H1 (cell line): ENCODE measurements at regions not wholly inside any gene's neighbourhood (a gene's known extent, or its start where the extent isn't known, plus 50 kb on each side); places are given as distances from the start of the nearest gene placed in this dataset.

Source experiments
- CHD2 ChIP-seq: IDR thresholded peaks from 2 replicates; pipeline ENCODE4 v1.6.1; 2012; ENCODE audit warnings: low read length, improper control_type of control experiment
- CTBP2 ChIP-seq: IDR thresholded peaks from 2 replicates; pipeline ENCODE4 v1.7.0; 2011; ENCODE audit warnings: borderline replicate concordance, mild to moderate bottlenecking, moderate library complexity, mixed read lengths, low read length; ENCODE audit not compliant: insufficient read depth, insufficient read length
- GTF2F1 ChIP-seq: IDR thresholded peaks from 2 replicates; pipeline ENCODE4 v1.6.1; 2012; ENCODE audit warnings: low read depth, low read length, improper control_type of control experiment, borderline replicate concordance
- HDAC2 ChIP-seq, 2 experiments: fragments of 300-600 bp in 1 of 2; sonication (generic) in 1 of 2; IDR thresholded peaks; 2 replicates each; pipeline ENCODE4 v1.6.1; 2011 to 2012; ENCODE audit warnings: low read depth in 2 of 2, low read length in 2 of 2, mild to moderate bottlenecking in 2 of 2, moderate library complexity in 2 of 2, borderline replicate concordance in 1 of 2, inconsistent platforms in 1 of 2
- NRF1 ChIP-seq: IDR thresholded peaks from 2 replicates; pipeline ENCODE4 v1.6.1; 2011; ENCODE audit warnings: mild to moderate bottlenecking, low read depth, low read length, improper control_type of control experiment
- RAD21 ChIP-seq, 2 experiments: IDR thresholded peaks in 1 of 2; conservative IDR thresholded peaks in 1 of 2; 2 replicates each; pipeline ENCODE4 v1.6.1; 2011; ENCODE audit warnings: low read depth in 2 of 2, low read length in 2 of 2, improper control_type of control experiment in 1 of 2, inconsistent platforms in 1 of 2, mild to moderate bottlenecking in 1 of 2, moderate library complexity in 1 of 2
- SIX5 ChIP-seq: IDR thresholded peaks from 2 replicates; pipeline ENCODE4 v1.6.1; 2011; ENCODE audit warnings: mild to moderate bottlenecking, low read depth, low read length
- TAF1 ChIP-seq: IDR thresholded peaks from 2 replicates; pipeline ENCODE4 v1.6.1; 2011; ENCODE audit warnings: mild to moderate bottlenecking, low read depth, low read length
- TEAD4 ChIP-seq: IDR thresholded peaks from 2 replicates; pipeline ENCODE4 v1.6.1; 2012; ENCODE audit warnings: low read depth, low read length, inconsistent platforms, mixed read lengths
- YY1 ChIP-seq: IDR thresholded peaks from 2 replicates; pipeline ENCODE4 v1.6.1; 2011; ENCODE audit warnings: low read depth, mild to moderate bottlenecking, low read length
- ZNF274 ChIP-seq: IDR thresholded peaks from 2 replicates; pipeline ENCODE4 v1.7.0; 2012; ENCODE audit warnings: low read length, borderline replicate concordance; ENCODE audit errors: extremely low read depth
- TF ChIP-seq, protein P1 (sequence below): IDR thresholded peaks from 2 replicates; pipeline ENCODE4 v1.6.1; 2012; ENCODE audit warnings: inconsistent platforms

DNA sequence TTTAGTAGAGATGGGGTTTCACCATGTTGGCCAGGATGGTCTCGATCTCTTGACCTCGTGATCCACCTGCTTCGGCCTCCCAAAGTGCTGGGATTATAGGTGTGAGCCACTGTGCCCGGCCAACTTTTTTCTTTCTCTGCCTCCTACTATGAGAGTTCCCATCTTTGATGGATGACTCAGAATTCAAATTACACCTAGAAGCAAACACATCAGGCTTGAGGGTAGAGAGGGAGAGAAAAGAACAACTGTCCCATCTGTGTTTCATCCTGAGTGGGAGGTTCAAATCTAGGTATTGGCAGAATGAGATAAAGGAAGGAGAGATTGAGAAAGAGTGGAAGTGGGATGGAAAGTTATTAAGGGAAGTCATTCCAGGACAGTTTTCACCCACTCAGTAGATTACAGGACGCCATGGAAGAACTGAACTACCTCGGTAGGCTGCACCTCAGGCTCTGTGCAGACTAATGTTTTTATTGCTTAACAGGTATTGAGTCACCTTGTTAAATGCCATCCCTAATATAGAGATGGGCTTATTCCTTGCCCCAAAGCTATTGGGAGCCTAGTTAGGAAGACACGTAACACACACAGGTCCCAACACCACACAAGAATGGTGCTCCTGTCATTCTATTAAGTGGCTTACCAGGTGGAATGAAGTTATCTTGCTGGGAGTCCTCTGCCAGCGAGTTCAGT, 275.7 kb downstream of the SOX4 start (continued):
- no peak for TF ChIP-seq RAD21 (IDR thresholded peaks at IDR 0.05 in 1 of 2, conservative IDR thresholded peaks at IDR 0.05 in 1 of 2; ENCODE audit: low read depth in 2 of 2, low read length in 2 of 2)
- TF ChIP-seq TAF1 = no peak
- no peak for TF ChIP-seq ZNF274
- no peak for TF ChIP-seq NRF1
- TF ChIP-seq GTF2F1 = no peak
- TF ChIP-seq TEAD4 = no peak
- TF ChIP-seq, protein P1, sequence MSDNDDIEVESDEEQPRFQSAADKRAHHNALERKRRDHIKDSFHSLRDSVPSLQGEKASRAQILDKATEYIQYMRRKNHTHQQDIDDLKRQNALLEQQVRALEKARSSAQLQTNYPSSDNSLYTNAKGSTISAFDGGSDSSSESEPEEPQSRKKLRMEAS = no peak
- TF ChIP-seq HDAC2 (IDR thresholded peaks at IDR 0.05; ENCODE audit: borderline replicate concordance in 1 of 2, low read depth in 2 of 2, low read length in 2 of 2) = no peak
- TF ChIP-seq CHD2 = no peak
- no peak for TF ChIP-seq CTBP2
- TF ChIP-seq SIX5 = no peak
- no peak for TF ChIP-seq YY1
- TF ChIP-seq, all 59 proteins: peak for 0
